ENCODE measurements at regions not wholly inside any gene's neighbourhood (a gene's known extent, or its start where the extent isn't known, plus 50 kb on each side); places are given as distances from the start of the nearest gene placed in this dataset.

- H3K27ac Mint-ChIP-seq, result no peak overlapping the region
- DNase-seq (ENCODE audit: low spot score), result no peak
- Histone ChIP-seq H3K27me3 (ENCODE audit: insufficient read depth) (no peaks in the 10 kb centered on the region), H3K79me2 (replicated peaks; ENCODE audit: insufficient read depth) (no peaks in the 10 kb centered on the region), H3K4me2 (no peak overlapping the region), H3K36me3 (ENCODE audit: insufficient read depth) (no peaks in the 10 kb centered on the region), H3K9me2 (ENCODE audit: insufficient read depth) (no peaks in the 10 kb centered on the region), H3K4me3 (no peak overlapping the region), H2AFZ (peak overlapping the region; percentile 90), H3K27ac (ENCODE audit: low read depth) (no peak overlapping the region), H4K20me1 (replicated peaks; ENCODE audit: insufficient read depth) (no peaks in the 10 kb centered on the region), H3F3A (replicated peaks; ENCODE audit: low read depth) (no peaks in the 10 kb centered on the region), H3K4me1 (ENCODE audit: insufficient read depth) (no peaks in the 10 kb centered on the region)
- peaks cover 1% of the 10 kb centered on the region for H3K27me3 Mint-ChIP-seq (ENCODE audit: insufficient read depth, low read depth, poor library complexity)
- H3K9me3 Mint-ChIP-seq, result peaks cover 10% of the 10 kb centered on the region; the same call in 2 of the 3 replicates
- H3K4me1 Mint-ChIP-seq, result no peaks in the 10 kb centered on the region
- H3K36me3 Mint-ChIP-seq (ENCODE audit: low read depth), result peaks cover 8% of the 10 kb centered on the region; the same call in 2 of the 3 replicates
- ATAC-seq, result no peak
- TF ChIP-seq ZNF114 (CRISPR knock-in tag; IDR thresholded peaks at IDR 0.05) (no peak), REST (IDR thresholded peaks at IDR 0.05; ENCODE audit: unreplicated experiment) (no peak), ETS1 (IDR thresholded peaks at IDR 0.05) (no peak), POLR2AphosphoS5 (IDR thresholded peaks at IDR 0.05; ENCODE audit: low read depth) (no peak), JUNB (IDR thresholded peaks at IDR 0.05; ENCODE audit: unreplicated experiment) (no peak), STAT1 (IDR thresholded peaks at IDR 0.05; ENCODE audit: unreplicated experiment) (no peak), EZH2phosphoT487 (IDR thresholded peaks at IDR 0.05; ENCODE audit: unreplicated experiment) (no peak), ZNF331 (CRISPR knock-in tag; IDR thresholded peaks at IDR 0.05; ENCODE audit: low read depth) (no peak), EZH2 (IDR thresholded peaks at IDR 0.05; ENCODE audit: low read depth, unreplicated experiment) (no peak), ZNF462 (CRISPR knock-in tag; IDR thresholded peaks at IDR 0.05) (no peak), CREB1 (CRISPR knock-in tag; IDR thresholded peaks at IDR 0.05; ENCODE audit: low read depth) (no peak), CTCF (conservative IDR thresholded peaks at IDR 0.05; ENCODE audit: low read depth in 2 of 2) (no peak), NANOG (IDR thresholded peaks at IDR 0.05; ENCODE audit: borderline replicate concordance) (no peak)
- H3K4me3 Mint-ChIP-seq, result no peak overlapping the region
These were observed 67.8 kb upstream of the PRSS1 start for GRCh38 chr7:142681314-142682092.

Measured in GM23338 (cell line).